BJ (cell line): ENCODE measurements at regions not wholly inside any gene's neighbourhood (a gene's known extent, or its start where the extent isn't known, plus 50 kb on each side); places are given as distances from the start of the nearest gene placed in this dataset.

Experiments
- CTCF ChIA-PET: fragments of 350-600 bp; formaldehyde crosslinking; extraction: SDS; loops from one replicate; lab custom pipeline; 2021; ENCODE audit warnings: antibody characterized with exemption, inconsistent platforms; lab: Yijun Ruan, JAX
- POLR2A ChIA-PET: fragments of 300-600 bp; sonication (Branson Sonifier 250); formaldehyde crosslinking; extraction: SDS; loops from one replicate; lab custom pipeline; 2021; ENCODE audit warnings: antibody characterized with exemption; lab: Charles Lee
- DNase-seq: peaks from one replicate; pipeline ENCODE4 v3.0.0-alpha.2; 2011; ENCODE audit warnings: low read depth
- H3K27me3 ChIP-seq: 2 replicates; pipeline ENCODE4 v1.6.0; 2011; ENCODE audit warnings: low read length; ENCODE audit not compliant: control insufficient read depth, insufficient read depth
- H3K36me3 ChIP-seq: 2 replicates; pipeline ENCODE4 v1.5.1; 2011; ENCODE audit warnings: low read length; ENCODE audit not compliant: control insufficient read depth, insufficient read depth
- H3K4me3 ChIP-seq: 2 replicates; pipeline ENCODE4 v1.5.1; 2011; ENCODE audit warnings: low read depth, mild to moderate bottlenecking, control low read depth, low read length
- CTCF ChIP-seq: IDR thresholded peaks from 2 replicates; pipeline ENCODE4 v1.5.1; 2011; ENCODE audit warnings: low read depth, mild to moderate bottlenecking, control low read depth, inconsistent platforms, low read length, moderate library complexity; ENCODE audit not compliant: insufficient read depth

- DNase-seq: no peak
- POLR2A ChIA-PET: no interaction called here
- CTCF ChIA-PET: no interaction called here
These were observed 792.3 kb upstream of the PCDH7 start for GRCh38 chr4:29927895-29928294.

GRCh38 chr4:29948451-29948850 lies 771.7 kb upstream of the PCDH7 start:
- POLR2A ChIA-PET: no interaction called here
- CTCF ChIA-PET: no interaction called here
- H3K4me3 ChIP-seq: no peak overlapping the region
- H3K36me3 ChIP-seq: no peaks in the 10 kb centered on the region
- no peak for DNase-seq
- TF ChIP-seq CTCF: no peak
- H3K27me3 ChIP-seq: no peaks in the 10 kb centered on the region

More at GRCh38 chr4:29927895-29928294, 792.3 kb upstream of the PCDH7 start:
- TF ChIP-seq CTCF: no peak
- Histone ChIP-seq H3K27me3 (no peaks in the 10 kb centered on the region), H3K4me3 (no peak overlapping the region), H3K36me3 (no peaks in the 10 kb centered on the region)

GRCh38 chr4:29948858-29949257 lies 771.3 kb upstream of the PCDH7 start:
- no peak overlapping the region for H3K4me3 ChIP-seq
- TF ChIP-seq CTCF: no peak
- no peaks in the 10 kb centered on the region for H3K27me3 ChIP-seq
- DNase-seq: no peak
- ChIA-PET CTCF (no interaction called here), POLR2A (no interaction called here)
- no peaks in the 10 kb centered on the region for H3K36me3 ChIP-seq

GRCh38 chr4:29966386-29966785 lies 753.8 kb upstream of the PCDH7 start:
- DNase-seq: no peak
- ChIA-PET CTCF (no interaction called here), POLR2A (no interaction called here)
- Histone ChIP-seq H3K4me3 (no peak overlapping the region), H3K36me3 (no peaks in the 10 kb centered on the region), H3K27me3 (no peaks in the 10 kb centered on the region)
- TF ChIP-seq CTCF: no peak

- no peak for TF ChIP-seq CTCF
- ChIA-PET POLR2A (no interaction called here), CTCF (no interaction called here)
- no peak for DNase-seq
- H3K36me3 ChIP-seq: no peaks in the 10 kb centered on the region
- no peaks in the 10 kb centered on the region for H3K27me3 ChIP-seq
- H3K4me3 ChIP-seq: no peak overlapping the region
These were observed 749.5 kb upstream of the PCDH7 start for GRCh38 chr4:29970626-29971025.
